ENCODE measurements at regions not wholly inside any gene's neighbourhood (a gene's known extent, or its start where the extent isn't known, plus 50 kb on each side); places are given as distances from the start of the nearest gene placed in this dataset.

- TF ChIP-seq CTCF (IDR thresholded peaks at IDR 0.05 in 4 of 5, conservative IDR thresholded peaks at IDR 0.05 in 1 of 5) (no peak), POLR2A (IDR thresholded peaks at IDR 0.05) (no peak)
These were observed 1487.9 kb downstream of the FAM181B start for GRCh38 chr11:81245791-81246190.

Measured in gastrocnemius medialis (tissue), 4 donors.